ENCODE measurements at regions not wholly inside any gene's neighbourhood (a gene's known extent, or its start where the extent isn't known, plus 50 kb on each side); places are given as distances from the start of the nearest gene placed in this dataset.

GRCh38 chr10:27605318-27605717, 101.2 kb downstream of the RAB18 start:
- TF ChIP-seq EZH2 (IDR thresholded peaks at IDR 0.05; ENCODE audit: borderline replicate concordance, low read depth, low read length, severe bottlenecking), result no peak
- TF ChIP-seq CTCF (IDR thresholded peaks at IDR 0.05; ENCODE audit: extremely low read depth in 1 of 2, insufficient read depth in 1 of 2, low read depth in 1 of 2, low read length in 2 of 2), result no peak
